ENCODE measurements at regions not wholly inside any gene's neighbourhood (a gene's known extent, or its start where the extent isn't known, plus 50 kb on each side); places are given as distances from the start of the nearest gene placed in this dataset.

DNA sequence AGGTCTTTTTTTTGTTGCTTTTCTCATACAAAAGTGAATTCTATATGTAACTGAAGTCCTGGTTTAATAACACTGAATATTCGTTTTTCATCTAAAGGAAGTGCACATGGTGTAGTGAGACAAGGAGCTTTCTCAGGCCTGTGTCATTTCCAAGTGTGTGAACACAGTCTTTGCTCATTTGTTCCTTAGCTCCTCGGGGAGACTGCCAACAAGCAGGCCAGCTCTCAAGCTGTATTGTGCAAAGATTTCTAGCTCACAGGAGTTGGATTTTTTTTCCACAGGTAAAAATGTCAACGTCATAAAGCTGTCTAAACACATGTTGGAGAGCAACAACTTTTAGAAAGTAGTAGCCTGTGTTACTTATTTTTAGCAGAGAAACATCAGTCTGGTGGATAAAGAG lies 87.8 kb upstream of the S1PR1 start (continued):
- TF ChIP-seq, protein P1, sequence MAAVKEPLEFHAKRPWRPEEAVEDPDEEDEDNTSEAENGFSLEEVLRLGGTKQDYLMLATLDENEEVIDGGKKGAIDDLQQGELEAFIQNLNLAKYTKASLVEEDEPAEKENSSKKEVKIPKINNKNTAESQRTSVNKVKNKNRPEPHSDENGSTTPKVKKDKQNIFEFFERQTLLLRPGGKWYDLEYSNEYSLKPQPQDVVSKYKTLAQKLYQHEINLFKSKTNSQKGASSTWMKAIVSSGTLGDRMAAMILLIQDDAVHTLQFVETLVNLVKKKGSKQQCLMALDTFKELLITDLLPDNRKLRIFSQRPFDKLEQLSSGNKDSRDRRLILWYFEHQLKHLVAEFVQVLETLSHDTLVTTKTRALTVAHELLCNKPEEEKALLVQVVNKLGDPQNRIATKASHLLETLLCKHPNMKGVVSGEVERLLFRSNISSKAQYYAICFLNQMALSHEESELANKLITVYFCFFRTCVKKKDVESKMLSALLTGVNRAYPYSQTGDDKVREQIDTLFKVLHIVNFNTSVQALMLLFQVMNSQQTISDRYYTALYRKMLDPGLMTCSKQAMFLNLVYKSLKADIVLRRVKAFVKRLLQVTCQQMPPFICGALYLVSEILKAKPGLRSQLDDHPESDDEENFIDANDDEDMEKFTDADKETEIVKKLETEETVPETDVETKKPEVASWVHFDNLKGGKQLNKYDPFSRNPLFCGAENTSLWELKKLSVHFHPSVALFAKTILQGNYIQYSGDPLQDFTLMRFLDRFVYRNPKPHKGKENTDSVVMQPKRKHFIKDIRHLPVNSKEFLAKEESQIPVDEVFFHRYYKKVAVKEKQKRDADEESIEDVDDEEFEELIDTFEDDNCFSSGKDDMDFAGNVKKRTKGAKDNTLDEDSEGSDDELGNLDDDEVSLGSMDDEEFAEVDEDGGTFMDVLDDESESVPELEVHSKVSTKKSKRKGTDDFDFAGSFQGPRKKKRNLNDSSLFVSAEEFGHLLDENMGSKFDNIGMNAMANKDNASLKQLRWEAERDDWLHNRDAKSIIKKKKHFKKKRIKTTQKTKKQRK (IDR thresholded peaks at IDR 0.05; ENCODE audit: low read length), result no peak
- TF ChIP-seq SIX1 (CRISPR knock-in tag; IDR thresholded peaks at IDR 0.05; ENCODE audit: borderline replicate concordance), result no peak
- TF ChIP-seq, protein P2, sequence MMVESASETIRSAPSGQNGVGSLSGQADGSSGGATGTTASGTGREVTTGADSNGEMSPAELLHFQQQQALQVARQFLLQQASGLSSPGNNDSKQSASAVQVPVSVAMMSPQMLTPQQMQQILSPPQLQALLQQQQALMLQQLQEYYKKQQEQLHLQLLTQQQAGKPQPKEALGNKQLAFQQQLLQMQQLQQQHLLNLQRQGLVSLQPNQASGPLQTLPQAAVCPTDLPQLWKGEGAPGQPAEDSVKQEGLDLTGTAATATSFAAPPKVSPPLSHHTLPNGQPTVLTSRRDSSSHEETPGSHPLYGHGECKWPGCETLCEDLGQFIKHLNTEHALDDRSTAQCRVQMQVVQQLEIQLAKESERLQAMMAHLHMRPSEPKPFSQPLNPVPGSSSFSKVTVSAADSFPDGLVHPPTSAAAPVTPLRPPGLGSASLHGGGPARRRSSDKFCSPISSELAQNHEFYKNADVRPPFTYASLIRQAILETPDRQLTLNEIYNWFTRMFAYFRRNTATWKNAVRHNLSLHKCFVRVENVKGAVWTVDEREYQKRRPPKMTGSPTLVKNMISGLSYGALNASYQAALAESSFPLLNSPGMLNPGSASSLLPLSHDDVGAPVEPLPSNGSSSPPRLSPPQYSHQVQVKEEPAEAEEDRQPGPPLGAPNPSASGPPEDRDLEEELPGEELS (CRISPR knock-in tag; IDR thresholded peaks at IDR 0.05), result no peak
- no peak for TF ChIP-seq ATAD3A (CRISPR knock-in tag; IDR thresholded peaks at IDR 0.05)
- TF ChIP-seq JUN (CRISPR knock-in tag; IDR thresholded peaks at IDR 0.05), result no peak
- TF ChIP-seq, protein P3, sequence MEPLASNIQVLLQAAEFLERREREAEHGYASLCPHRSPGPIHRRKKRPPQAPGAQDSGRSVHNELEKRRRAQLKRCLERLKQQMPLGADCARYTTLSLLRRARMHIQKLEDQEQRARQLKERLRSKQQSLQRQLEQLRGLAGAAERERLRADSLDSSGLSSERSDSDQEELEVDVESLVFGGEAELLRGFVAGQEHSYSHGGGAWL (CRISPR knock-in tag; IDR thresholded peaks at IDR 0.05), result no peak
- no peak for TF ChIP-seq ZNF7 (CRISPR knock-in tag; IDR thresholded peaks at IDR 0.05)
- no peak for TF ChIP-seq CBFB (CRISPR knock-in tag; IDR thresholded peaks at IDR 0.05)

DNA sequence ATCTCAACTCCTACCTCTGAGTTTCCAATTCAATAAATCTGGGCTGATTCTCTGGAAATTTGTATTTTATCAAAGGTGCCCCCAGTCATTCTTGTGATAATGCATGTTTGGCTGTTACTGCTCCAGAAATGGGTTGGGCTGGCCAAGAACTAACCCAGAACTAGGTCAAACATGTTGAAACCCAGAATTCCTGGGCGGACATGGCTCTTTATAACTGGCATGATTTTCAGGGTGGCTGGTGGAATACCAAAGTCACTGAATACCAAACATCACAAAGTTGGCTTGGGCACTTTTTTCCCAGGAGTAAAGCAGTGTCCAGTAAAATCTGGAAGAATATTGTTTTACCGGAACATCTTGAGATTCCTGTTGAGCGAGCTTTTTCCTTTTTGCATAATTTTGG lies 89.4 kb upstream of the S1PR1 start:
- TF ChIP-seq SKI (IDR thresholded peaks at IDR 0.05; ENCODE audit: partially characterized antibody), result no peak
- no peak for TF ChIP-seq CEBPG (CRISPR knock-in tag; IDR thresholded peaks at IDR 0.05)
- no peak for TF ChIP-seq DR1 (CRISPR knock-in tag; IDR thresholded peaks at IDR 0.05)
- intact Hi-C loops (cut with micrococcal nuclease; ENCODE audit: unreplicated experiment), result no loop called here
- no peaks in the 10 kb centered on the region for H3K36me3 ChIP-seq (replicated peaks in 1 of 2; ENCODE audit: control insufficient read depth in 1 of 2, insufficient read depth in 2 of 2, low read length in 2 of 2)
- 70% methylated on average over 3 of the region's 3 CpGs for WGBS (ENCODE audit: low lambda C conversion rate)
- no peaks in the 10 kb centered on the region for H4K20me1 ChIP-seq (ENCODE audit: insufficient read depth, low read length)
- H3K4me2 ChIP-seq (ENCODE audit: low read depth, low read length), result no peak overlapping the region
- ATAC-seq (no peak), FAIRE-seq (no peak), DNase-seq (ENCODE audit: low spot score) (no peak)
- no peak overlapping the region for H3K9ac ChIP-seq (ENCODE audit: insufficient read depth, low read depth, low read length)
- BruUV-seq (replicated peaks), result no TSS peak
- in situ Hi-C loops (cut with HindIII; ENCODE audit: extremely low pct_ligation_motif_present, low pct_unique_long_range_greater_than_20kb), result no loop called here
- H3K4me3 ChIP-seq (replicated peaks in 1 of 3; ENCODE audit: insufficient read depth in 1 of 3, low read depth in 2 of 3, low read length in 3 of 3), result no peak overlapping the region
- no peaks in the 10 kb centered on the region for H3K79me2 ChIP-seq (ENCODE audit: insufficient read depth, low read length)
- no peaks in the 10 kb centered on the region for H3K27me3 ChIP-seq (ENCODE audit: control insufficient read depth in 1 of 2, insufficient read depth in 2 of 2, low read length in 2 of 2)
- POLR2A ChIA-PET, result no interaction called here
- H2AFZ ChIP-seq (ENCODE audit: low read length), result no peak overlapping the region
- no peak overlapping the region for H3K27ac ChIP-seq (ENCODE audit: extremely low read length, insufficient read depth, low read length)
- CTCF ChIA-PET (ENCODE audit: low intra/inter-chr PET ratio, low total read pairs), result no interaction called here
- 0 out of 2 replicates have a peak, but pooled peaks cover 5% of the 10 kb centered on the region for H3K4me1 ChIP-seq (ENCODE audit: insufficient read depth, low read length)
- H3K9me3 ChIP-seq (ENCODE audit: low read length), result no peaks in the 10 kb centered on the region

Data from HepG2 (cell line).